ENCODE measurements at regions not wholly inside any gene's neighbourhood (a gene's known extent, or its start where the extent isn't known, plus 50 kb on each side); places are given as distances from the start of the nearest gene placed in this dataset.

- TF ChIP-seq NANOG (IDR thresholded peaks at IDR 0.05; ENCODE audit: insufficient read depth, low read depth, low read length, poor library complexity, severe bottlenecking) = no peak
- TF ChIP-seq HDAC2 (IDR thresholded peaks at IDR 0.05; ENCODE audit: borderline replicate concordance in 1 of 2, low read depth in 2 of 2, low read length in 2 of 2) = no peak
- no peak for TF ChIP-seq CHD2 (IDR thresholded peaks at IDR 0.05; ENCODE audit: low read length)
- no peak for TF ChIP-seq TCF12 (IDR thresholded peaks at IDR 0.05; ENCODE audit: low read depth, low read length)
- no peak for TF ChIP-seq JUND (IDR thresholded peaks at IDR 0.05; ENCODE audit: low read length)
- no peak for TF ChIP-seq SIX5 (IDR thresholded peaks at IDR 0.05; ENCODE audit: low read depth, low read length)
Measured at GRCh38 chr7:17247357-17247756, 51.1 kb upstream of the AHR start (continued).
